GM12892 (cell line): ENCODE measurements at regions not wholly inside any gene's neighbourhood (a gene's known extent, or its start where the extent isn't known, plus 50 kb on each side); places are given as distances from the start of the nearest gene placed in this dataset.

Source experiments
- DNase-seq: peaks from one replicate; pipeline ENCODE4 v3.0.0; 2011; ENCODE audit not compliant: insufficient read length
- FAIRE-seq: peaks from 2 replicates; lab custom pipeline; 2011; peaks lifted over from hg19 to GRCh38; lab: Jason Lieb, UNC
- POLR2A ChIP-seq: IDR thresholded peaks from 2 replicates; pipeline ENCODE4 v1.6.1; 2011; ENCODE audit warnings: low read depth, low read length, control low read depth
- POLR2AphosphoS5 ChIP-seq: IDR thresholded peaks from 2 replicates; pipeline ENCODE4 v1.6.1; 2011; ENCODE audit warnings: low read depth, low read length, control low read depth
- TAF1 ChIP-seq: IDR thresholded peaks from 2 replicates; pipeline ENCODE4 v1.6.1; 2011; ENCODE audit warnings: low read depth, mild to moderate bottlenecking, control low read depth, low read length, borderline replicate concordance

DNA sequence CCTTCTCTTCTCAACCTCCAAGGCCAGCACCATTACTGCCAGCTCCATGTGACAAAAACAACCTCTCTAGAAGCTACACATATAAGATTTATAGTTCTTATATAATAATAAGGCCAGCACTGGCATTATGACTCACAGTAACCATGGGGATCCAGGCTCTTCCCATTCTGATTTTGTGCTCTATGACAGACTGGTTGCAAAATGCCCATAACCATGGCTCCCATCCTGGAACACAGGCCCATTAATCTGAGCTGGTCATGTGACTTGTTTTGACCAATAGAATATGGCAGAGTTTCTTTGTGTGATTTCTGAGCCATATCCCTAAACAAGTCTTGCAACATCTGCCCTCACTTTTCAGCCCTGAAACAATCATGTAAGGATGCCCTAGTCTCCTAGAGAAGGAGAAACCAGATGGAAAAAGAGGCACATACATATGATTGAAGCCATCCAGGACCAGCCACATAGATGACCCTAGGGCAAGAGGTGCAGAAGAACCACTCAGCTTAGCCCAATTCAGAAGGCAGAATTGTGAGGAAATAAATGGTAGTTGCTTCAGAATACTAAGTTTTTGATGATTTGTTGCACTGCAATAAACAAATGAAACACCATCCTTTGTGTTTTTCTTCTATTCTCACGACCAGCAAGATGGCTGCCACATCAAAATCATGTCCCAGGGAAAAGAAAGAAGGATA lies 173.9 kb downstream of the SUCLG1 start:
- TF ChIP-seq TAF1 (no peak), POLR2A (no peak), POLR2AphosphoS5 (no peak)
- no peak for DNase-seq
- FAIRE-seq = no peak

- FAIRE-seq (no peak), DNase-seq (no peak)
- TF ChIP-seq POLR2AphosphoS5 = no peak
- no peak for TF ChIP-seq POLR2A
- TF ChIP-seq TAF1 = no peak
These were observed 175.6 kb downstream of the SUCLG1 start for GRCh38 chr2:84283506-84283905.

- FAIRE-seq = no peak
- TF ChIP-seq TAF1 (no peak), POLR2AphosphoS5 (no peak), POLR2A (no peak)
- no peak for DNase-seq
These were observed 177.6 kb downstream of the SUCLG1 start for GRCh38 chr2:84281510-84281909.

- DNase-seq = no peak
- no peak for FAIRE-seq
- no peak for TF ChIP-seq POLR2AphosphoS5
- no peak for TF ChIP-seq TAF1
- TF ChIP-seq POLR2A = no peak
These were observed 178.2 kb downstream of the SUCLG1 start for GRCh38 chr2:84280873-84281272.

DNA sequence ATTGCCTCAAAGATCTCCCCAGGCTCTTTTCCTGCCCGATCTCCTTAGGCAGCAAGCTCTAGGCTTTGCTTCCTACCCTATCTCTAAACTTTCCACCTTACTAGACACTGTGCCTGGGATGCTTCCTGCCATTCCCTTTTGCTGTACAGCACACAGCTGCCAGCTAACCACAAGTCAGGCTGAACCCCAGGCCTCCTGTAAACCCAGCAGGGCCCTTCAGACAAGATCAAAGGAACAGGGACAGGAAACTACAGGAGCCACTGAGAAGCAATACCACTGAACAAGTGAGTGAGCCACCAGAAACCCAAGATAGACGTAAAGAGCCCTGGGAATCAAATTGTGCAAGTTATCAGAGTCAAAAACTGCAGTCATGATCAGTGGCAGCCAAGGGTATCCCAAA lies 180.7 kb downstream of the SUCLG1 start:
- no peak for TF ChIP-seq POLR2A
- FAIRE-seq = no peak
- DNase-seq = no peak

DNA sequence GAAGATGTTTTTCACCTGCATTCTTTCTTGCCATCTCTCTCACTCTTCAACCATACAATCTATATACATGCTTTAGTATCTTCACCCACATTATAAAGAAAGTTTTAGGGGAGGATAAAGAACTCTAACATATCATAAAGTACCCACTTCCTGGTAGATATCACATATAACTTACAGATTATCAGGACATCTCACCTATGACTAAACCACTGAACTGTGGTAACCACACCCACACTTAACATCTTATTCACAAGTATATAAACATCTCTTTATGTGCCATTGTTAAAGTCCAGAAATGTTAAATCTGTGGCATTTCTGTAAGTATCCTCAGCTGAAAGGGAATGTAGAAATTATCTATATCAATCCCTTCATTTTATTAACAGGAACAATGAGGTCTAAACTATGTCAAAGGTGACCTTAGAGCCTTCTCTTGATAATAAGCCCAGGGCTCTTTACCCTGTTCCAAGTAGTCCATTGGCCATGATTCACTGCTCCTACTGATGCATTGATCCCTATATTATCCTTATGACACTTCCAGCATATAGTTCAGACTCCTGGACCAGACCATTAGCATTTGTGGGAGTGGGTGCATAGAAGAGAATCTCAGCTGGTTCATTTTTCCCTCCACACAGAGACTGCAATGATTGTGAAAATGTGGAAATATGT lies 182.4 kb downstream of the SUCLG1 start:
- TF ChIP-seq POLR2A (no peak), POLR2AphosphoS5 (no peak), TAF1 (no peak)
- FAIRE-seq (no peak), DNase-seq (no peak)

DNA sequence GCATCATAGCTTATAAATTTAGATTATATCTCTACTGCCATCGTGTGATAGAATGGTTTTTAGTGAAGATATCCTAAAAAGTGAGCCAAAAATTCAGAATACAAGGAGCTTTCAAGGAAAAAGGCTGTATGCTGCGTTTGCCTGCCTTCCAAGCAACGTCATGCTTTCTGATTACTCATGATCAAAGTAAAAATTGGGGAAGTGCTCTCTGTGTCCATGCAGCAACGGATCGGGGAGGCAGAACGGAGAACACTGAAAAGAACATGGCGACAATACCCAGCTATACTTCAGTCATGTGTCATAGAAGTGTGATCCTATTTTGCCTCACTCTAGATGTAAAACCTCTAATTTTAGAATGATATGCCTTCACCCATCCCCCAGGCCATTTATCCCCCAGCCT lies 185.7 kb downstream of the SUCLG1 start:
- no peak for TF ChIP-seq POLR2AphosphoS5
- TF ChIP-seq TAF1 = no peak
- TF ChIP-seq POLR2A = no peak
- FAIRE-seq (no peak), DNase-seq (no peak)

GRCh38 chr2:84271977-84272376 lies 187.1 kb downstream of the SUCLG1 start:
- TF ChIP-seq TAF1 (no peak), POLR2A (no peak), POLR2AphosphoS5 (no peak)
- no peak for FAIRE-seq
- DNase-seq = no peak

- no peak for DNase-seq
- TF ChIP-seq POLR2AphosphoS5 = no peak
- TF ChIP-seq POLR2A = no peak
- TF ChIP-seq TAF1 = no peak
- no peak for FAIRE-seq
These were observed 201.2 kb downstream of the SUCLG1 start for GRCh38 chr2:84257831-84258230.

- DNase-seq = no peak
- no peak for FAIRE-seq
- TF ChIP-seq POLR2AphosphoS5 (no peak), TAF1 (no peak)
These were observed 207.3 kb downstream of the SUCLG1 start for GRCh38 chr2:84251651-84252302.

- DNase-seq = no peak
- TF ChIP-seq POLR2AphosphoS5 = no peak
- TF ChIP-seq POLR2A = no peak
- no peak for TF ChIP-seq TAF1
- no peak for FAIRE-seq
These were observed 209.9 kb downstream of the SUCLG1 start for GRCh38 chr2:84249140-84249539.

GRCh38 chr2:84247532-84247931 lies 211.5 kb downstream of the SUCLG1 start:
- FAIRE-seq = no peak
- TF ChIP-seq TAF1 = no peak
- no peak for DNase-seq
